GM23338 (cell line): ENCODE measurements at regions not wholly inside any gene's neighbourhood (a gene's known extent, or its start where the extent isn't known, plus 50 kb on each side); places are given as distances from the start of the nearest gene placed in this dataset.

ENCODE experiments used
- ATAC-seq: fragments of 200-7000 bp; cut with Tn5 transposase; 3 replicates; pipeline ENCODE4 v1.9.1; 2020
- DNase-seq: peaks from one replicate; pipeline ENCODE4 v3.0.0-alpha.2; 2015; ENCODE audit warnings: low spot score
- H2AFZ ChIP-seq: fragments of 200-600 bp; sonication (generic); 2 replicates; pipeline ENCODE4 v1.8.0; 2016; ENCODE audit warnings: antibody characterized with exemption, mild to moderate bottlenecking, moderate library complexity
- H3F3A ChIP-seq: fragments of 200-600 bp; sonication (generic); replicated peaks from 2 replicates; pipeline ENCODE4 v1.8.0; 2017; ENCODE audit warnings: antibody characterized with exemption, mixed run types, low read depth
- H3K27ac ChIP-seq: fragments of 200-600 bp; sonication (generic); 2 replicates; pipeline ENCODE4 v1.6.1; 2016; ENCODE audit warnings: low read depth
- H3K27me3 ChIP-seq: fragments of 200-600 bp; sonication (generic); 2 replicates; pipeline ENCODE4 v1.8.0; 2016; ENCODE audit warnings: mild to moderate bottlenecking, mixed run types, moderate library complexity; ENCODE audit not compliant: insufficient read depth
- H3K36me3 ChIP-seq: fragments of 200-600 bp; sonication (generic); 2 replicates; pipeline ENCODE4 v1.8.0; 2016; ENCODE audit warnings: mild to moderate bottlenecking; ENCODE audit not compliant: insufficient read depth
- H3K4me1 ChIP-seq: fragments of 200-600 bp; sonication (generic); 2 replicates; pipeline ENCODE4 v1.8.0; 2016; ENCODE audit warnings: mild to moderate bottlenecking, moderate library complexity; ENCODE audit not compliant: insufficient read depth
- H3K4me2 ChIP-seq: fragments of 200-600 bp; sonication (generic); 2 replicates; pipeline ENCODE4 v1.7.1; 2017; ENCODE audit warnings: mixed run types
- H3K4me3 ChIP-seq: fragments of 200-600 bp; sonication (generic); 2 replicates; pipeline ENCODE4 v1.6.1; 2016; ENCODE audit warnings: mixed run types
- H3K79me2 ChIP-seq: fragments of 200-600 bp; sonication (generic); replicated peaks from 2 replicates; pipeline ENCODE4 v1.8.0; 2017; ENCODE audit warnings: mild to moderate bottlenecking; ENCODE audit not compliant: insufficient read depth
- H3K9me2 ChIP-seq: fragments of 200-600 bp; sonication (generic); 2 replicates; pipeline ENCODE4 v1.8.0; 2017; ENCODE audit not compliant: insufficient read depth
- H4K20me1 ChIP-seq: fragments of 200-600 bp; sonication (generic); replicated peaks from 2 replicates; pipeline ENCODE4 v1.8.0; 2017; ENCODE audit warnings: mild to moderate bottlenecking; ENCODE audit not compliant: insufficient read depth
- H3K27ac Mint-ChIP-seq: 2 replicates; pipeline ENCODE4 v1.8.0; 2020; ENCODE audit warnings: inconsistent platforms, mild to moderate bottlenecking, moderate library complexity, mixed read lengths
- H3K27me3 Mint-ChIP-seq: 3 replicates; pipeline ENCODE4 v1.8.0; 2022; ENCODE audit warnings: low read depth, mild to moderate bottlenecking, moderate library complexity, mixed read lengths, inconsistent platforms; ENCODE audit not compliant: insufficient read depth, poor library complexity
- H3K36me3 Mint-ChIP-seq: 3 replicates; pipeline ENCODE4 v1.8.0; 2021; ENCODE audit warnings: low read depth, mild to moderate bottlenecking, inconsistent platforms, moderate library complexity, mixed read lengths
- H3K4me1 Mint-ChIP-seq: 3 replicates; pipeline ENCODE4 v1.8.0; 2020; ENCODE audit warnings: mild to moderate bottlenecking, inconsistent platforms, mixed read lengths
- H3K4me3 Mint-ChIP-seq: 3 replicates; pipeline ENCODE4 v1.8.0; 2021; ENCODE audit warnings: moderate library complexity, mild to moderate bottlenecking, inconsistent platforms, mixed read lengths
- H3K9me3 Mint-ChIP-seq: 3 replicates; pipeline ENCODE4 v1.8.0; 2020; ENCODE audit warnings: moderate library complexity, mild to moderate bottlenecking, inconsistent platforms, mixed read lengths
- CREB1 ChIP-seq: fragments of 250-450 bp; sonication (Bioruptor Pico); IDR thresholded peaks from 2 replicates; pipeline ENCODE4 v1.5.0; 2020; ENCODE audit warnings: low read depth, mild to moderate bottlenecking, moderate library complexity
- CTCF ChIP-seq, 2 experiments: fragments of 200-600 bp in 1 of 2; sonication (generic) in 1 of 2; conservative IDR thresholded peaks; 2 replicates each; pipeline versions ENCODE4 v1.5.1 to v1.6.1; 2016 to 2017; ENCODE audit warnings: antibody characterized with exemption in 2 of 2, low read depth in 2 of 2, mild to moderate bottlenecking in 2 of 2, moderate library complexity in 1 of 2
- ETS1 ChIP-seq: IDR thresholded peaks from 2 replicates; pipeline ENCODE4 v1.6.1; 2016; ENCODE audit warnings: antibody characterized with exemption
- EZH2 ChIP-seq: fragments of 200-600 bp; sonication (generic); IDR thresholded peaks from one replicate; pipeline ENCODE4 v1.8.0; 2017; ENCODE audit warnings: antibody characterized with exemption, mild to moderate bottlenecking, low read depth; ENCODE audit not compliant: unreplicated experiment
- EZH2phosphoT487 ChIP-seq: fragments of 200-600 bp; sonication (generic); IDR thresholded peaks from one replicate; pipeline ENCODE4 v1.8.1; 2018; ENCODE audit warnings: antibody characterized with exemption; ENCODE audit not compliant: unreplicated experiment
- JUNB ChIP-seq: IDR thresholded peaks from one replicate; pipeline ENCODE4 v1.6.1; 2016; ENCODE audit warnings: antibody characterized with exemption; ENCODE audit not compliant: unreplicated experiment
- POLR2AphosphoS5 ChIP-seq: IDR thresholded peaks from 2 replicates; pipeline ENCODE4 v1.6.1; 2016; ENCODE audit warnings: antibody characterized with exemption, low read depth
- STAT1 ChIP-seq: IDR thresholded peaks from one replicate; pipeline ENCODE4 v1.6.1; 2016; ENCODE audit warnings: antibody characterized with exemption; ENCODE audit not compliant: unreplicated experiment
- ZNF114 ChIP-seq: fragments of 250-450 bp; sonication (Bioruptor Pico); IDR thresholded peaks from 2 replicates; pipeline ENCODE4 v1.5.0; 2020; ENCODE audit warnings: mild to moderate bottlenecking, moderate library complexity
- ZNF462 ChIP-seq: fragments of 250-450 bp; sonication (Bioruptor Pico); IDR thresholded peaks from 2 replicates; pipeline ENCODE4 v1.5.0; 2020; ENCODE audit warnings: mild to moderate bottlenecking, moderate library complexity
- TF ChIP-seq, protein P1 (sequence below): IDR thresholded peaks from one replicate; pipeline ENCODE4 v1.6.1; 2018; ENCODE audit warnings: antibody characterized with exemption; ENCODE audit not compliant: unreplicated experiment

DNA sequence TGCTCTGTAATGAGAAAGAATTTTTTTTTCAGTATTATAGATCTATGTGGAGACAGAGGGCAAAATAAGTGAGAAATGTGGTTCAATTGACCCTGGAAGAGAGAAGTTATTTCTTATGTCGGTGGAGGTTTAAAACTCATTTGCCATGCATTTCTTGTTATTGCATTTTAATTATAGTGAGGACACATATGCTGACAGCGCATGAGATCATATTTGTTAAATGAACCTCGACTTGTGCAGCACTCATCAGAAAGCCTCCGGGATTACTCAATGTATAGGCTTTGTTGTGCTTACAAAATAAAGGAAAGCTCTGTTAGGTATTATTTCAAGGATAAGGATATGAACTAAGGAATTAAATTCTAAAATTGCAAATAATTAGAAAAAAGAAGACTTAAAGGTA, 915.1 kb upstream of the MAP3K7 start (continued):
- TF ChIP-seq, protein P1, sequence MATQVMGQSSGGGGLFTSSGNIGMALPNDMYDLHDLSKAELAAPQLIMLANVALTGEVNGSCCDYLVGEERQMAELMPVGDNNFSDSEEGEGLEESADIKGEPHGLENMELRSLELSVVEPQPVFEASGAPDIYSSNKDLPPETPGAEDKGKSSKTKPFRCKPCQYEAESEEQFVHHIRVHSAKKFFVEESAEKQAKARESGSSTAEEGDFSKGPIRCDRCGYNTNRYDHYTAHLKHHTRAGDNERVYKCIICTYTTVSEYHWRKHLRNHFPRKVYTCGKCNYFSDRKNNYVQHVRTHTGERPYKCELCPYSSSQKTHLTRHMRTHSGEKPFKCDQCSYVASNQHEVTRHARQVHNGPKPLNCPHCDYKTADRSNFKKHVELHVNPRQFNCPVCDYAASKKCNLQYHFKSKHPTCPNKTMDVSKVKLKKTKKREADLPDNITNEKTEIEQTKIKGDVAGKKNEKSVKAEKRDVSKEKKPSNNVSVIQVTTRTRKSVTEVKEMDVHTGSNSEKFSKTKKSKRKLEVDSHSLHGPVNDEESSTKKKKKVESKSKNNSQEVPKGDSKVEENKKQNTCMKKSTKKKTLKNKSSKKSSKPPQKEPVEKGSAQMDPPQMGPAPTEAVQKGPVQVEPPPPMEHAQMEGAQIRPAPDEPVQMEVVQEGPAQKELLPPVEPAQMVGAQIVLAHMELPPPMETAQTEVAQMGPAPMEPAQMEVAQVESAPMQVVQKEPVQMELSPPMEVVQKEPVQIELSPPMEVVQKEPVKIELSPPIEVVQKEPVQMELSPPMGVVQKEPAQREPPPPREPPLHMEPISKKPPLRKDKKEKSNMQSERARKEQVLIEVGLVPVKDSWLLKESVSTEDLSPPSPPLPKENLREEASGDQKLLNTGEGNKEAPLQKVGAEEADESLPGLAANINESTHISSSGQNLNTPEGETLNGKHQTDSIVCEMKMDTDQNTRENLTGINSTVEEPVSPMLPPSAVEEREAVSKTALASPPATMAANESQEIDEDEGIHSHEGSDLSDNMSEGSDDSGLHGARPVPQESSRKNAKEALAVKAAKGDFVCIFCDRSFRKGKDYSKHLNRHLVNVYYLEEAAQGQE = no peak
- no peak for TF ChIP-seq CREB1 (CRISPR knock-in tag)
- no peak for TF ChIP-seq EZH2phosphoT487
- TF ChIP-seq STAT1 = no peak
- no peak for TF ChIP-seq ETS1
- no peak for TF ChIP-seq POLR2AphosphoS5

GRCh38 chr6:91500689-91501303, 913.9 kb upstream of the MAP3K7 start:
- Mint-ChIP-seq H3K4me1 (no peaks in the 10 kb centered on the region), H3K36me3 (no peaks in the 10 kb centered on the region), H3K27me3 (peaks cover 2% of the 10 kb centered on the region), H3K27ac (no peak overlapping the region), H3K4me3 (no peak overlapping the region), H3K9me3 (no peaks in the 10 kb centered on the region)
- H3K4me2 ChIP-seq = no peak overlapping the region
- H3K79me2 ChIP-seq = no peaks in the 10 kb centered on the region
- H3K27ac ChIP-seq = no peak overlapping the region
- H3K27me3 ChIP-seq = no peaks in the 10 kb centered on the region
- ATAC-seq = no peak
- no peaks in the 10 kb centered on the region for H3K4me1 ChIP-seq
- no peaks in the 10 kb centered on the region; the same call in 1 of the 2 replicates for H3K9me2 ChIP-seq
- H3F3A ChIP-seq = no peaks in the 10 kb centered on the region
- no peak overlapping the region for H3K4me3 ChIP-seq
- H2AFZ ChIP-seq = no peak overlapping the region
- DNase-seq = no peak
- H4K20me1 ChIP-seq = no peaks in the 10 kb centered on the region
- H3K36me3 ChIP-seq = no peaks in the 10 kb centered on the region
- TF ChIP-seq JUNB (no peak), ETS1 (no peak), CTCF (conservative IDR thresholded peaks at IDR 0.05; ENCODE audit: low read depth in 2 of 2) (no peak), EZH2 (no peak), ZNF114 (CRISPR knock-in tag) (no peak), ZNF462 (CRISPR knock-in tag) (no peak)
